HepG2 (cell line): ENCODE measurements at regions not wholly inside any gene's neighbourhood (a gene's known extent, or its start where the extent isn't known, plus 50 kb on each side); places are given as distances from the start of the nearest gene placed in this dataset.

Experiments used
- ATAC-seq: fragments of 200-7000 bp; cut with Tn5 transposase; 3 replicates; pipeline ENCODE4 v1.9.1; 2020; ENCODE audit warnings: mild to moderate bottlenecking, moderate library complexity
- BruUV-seq: library from RNA; stranded (reverse); fragments of 400-500 nt; replicated peaks from 2 replicates; lab custom pipeline; 2021; lab: Mats Ljungman, UMichigan
- CTCF ChIA-PET: fragments of 300-600 bp; formaldehyde crosslinking; extraction: SDS; loops from one replicate; lab custom pipeline; 2021; ENCODE audit warnings: low total read pairs, inconsistent platforms, low intra/inter-chr PET ratio; lab: Yijun Ruan, JAX
- POLR2A ChIA-PET: fragments of 350-600 bp; sonication (Branson Sonifier 250); formaldehyde crosslinking; loops from one replicate; lab custom pipeline; 2020; ENCODE audit warnings: antibody characterized with exemption, inconsistent platforms; lab: Yijun Ruan, JAX
- DNase-seq: peaks from one replicate; pipeline ENCODE4 v3.0.0-alpha.2; 2015; ENCODE audit warnings: low spot score
- FAIRE-seq: peaks from 3 replicates; lab custom pipeline; 2011; peaks lifted over from hg19 to GRCh38; lab: Jason Lieb, UNC
- H2AFZ ChIP-seq: one replicate; pipeline ENCODE4 v1.6.1; 2011; ENCODE audit warnings: low read length, inconsistent platforms
- H3K27ac ChIP-seq: fragments of 300-600 bp; 3 replicates; pipeline ENCODE4 v1.8.0; 2011; ENCODE audit warnings: mixed run types, mild to moderate bottlenecking, mixed read lengths, low read length, inconsistent platforms; ENCODE audit not compliant: insufficient read depth; ENCODE audit errors: extremely low read length
- H3K27me3 ChIP-seq, 2 experiments: fragments of 200-600 bp in 1 of 2; 2 replicates in 1 of 2; 3 replicates in 1 of 2; pipeline versions ENCODE4 v1.6.0 to v1.8.0; 2011; ENCODE audit warnings: low read length in 2 of 2, mild to moderate bottlenecking in 2 of 2, moderate library complexity in 2 of 2, inconsistent platforms in 1 of 2; ENCODE audit not compliant: insufficient read depth in 2 of 2, control insufficient read depth in 1 of 2
- H3K36me3 ChIP-seq, 2 experiments: fragments of 200-600 bp in 1 of 2; replicated peaks in 1 of 2; 2 replicates in 1 of 2; 3 replicates in 1 of 2; pipeline versions ENCODE4 v1.5.1 to v1.8.0; 2011; ENCODE audit warnings: low read length in 2 of 2, inconsistent platforms in 1 of 2; ENCODE audit not compliant: insufficient read depth in 2 of 2, control insufficient read depth in 1 of 2
- H3K4me1 ChIP-seq: 2 replicates; pipeline ENCODE4 v1.5.1; 2012; ENCODE audit warnings: low read length, inconsistent platforms; ENCODE audit not compliant: insufficient read depth
- H3K4me2 ChIP-seq: 2 replicates; pipeline ENCODE4 v1.6.0; 2011; ENCODE audit warnings: low read depth, low read length, inconsistent platforms
- H3K4me3 ChIP-seq, 3 experiments: fragments of 200-600 bp in 1 of 3; sonication (generic), shearing (Covaris generic) in 1 of 3; replicated peaks in 1 of 3; 2 replicates each; pipeline ENCODE4 v1.5.1; 2011 to 2016; ENCODE audit warnings: low read length in 3 of 3, inconsistent platforms in 2 of 3, low read depth in 2 of 3, mild to moderate bottlenecking in 2 of 3, control low read depth in 1 of 3, mixed read lengths in 1 of 3; ENCODE audit not compliant: insufficient read depth in 1 of 3
- H3K79me2 ChIP-seq: one replicate; pipeline ENCODE4 v1.6.1; 2011; ENCODE audit warnings: low read length, inconsistent platforms; ENCODE audit not compliant: insufficient read depth
- H3K9ac ChIP-seq: 2 replicates; pipeline ENCODE4 v1.6.0; 2011; ENCODE audit warnings: mild to moderate bottlenecking, low read depth, low read length, inconsistent platforms; ENCODE audit not compliant: insufficient read depth
- H3K9me3 ChIP-seq: 2 replicates; pipeline ENCODE4 v1.5.1; 2012; ENCODE audit warnings: mild to moderate bottlenecking, low read length
- H4K20me1 ChIP-seq: 2 replicates; pipeline ENCODE4 v1.6.0; 2011; ENCODE audit warnings: inconsistent platforms, mild to moderate bottlenecking, low read length, moderate library complexity; ENCODE audit not compliant: insufficient read depth
- DNMT1 ChIP-seq: sonication (generic); formaldehyde crosslinking; IDR thresholded peaks from 2 replicates; pipeline ENCODE4 v1.5.1; 2020; ENCODE audit warnings: mild to moderate bottlenecking, missing genetic modification reagents
- DNMT3B ChIP-seq: conservative IDR thresholded peaks from 2 replicates; pipeline ENCODE4 v1.6.1; 2016; ENCODE audit warnings: missing biosample characterization, control low read depth
- ETV5 ChIP-seq: IDR thresholded peaks from 2 replicates; pipeline ENCODE4 v1.6.1; 2018; ENCODE audit warnings: missing biosample characterization, missing genetic modification reagents, inconsistent platforms, borderline replicate concordance
- HMG20B ChIP-seq: conservative IDR thresholded peaks from 2 replicates; pipeline ENCODE4 v1.6.1; 2016; ENCODE audit warnings: missing genetic modification reagents, missing compliant biosample characterization
- HNF1B ChIP-seq: sonication (generic); formaldehyde crosslinking; IDR thresholded peaks from 2 replicates; pipeline ENCODE4 v1.5.1; 2020; ENCODE audit warnings: mild to moderate bottlenecking, moderate library complexity, missing genetic modification reagents
- RXRB ChIP-seq: IDR thresholded peaks from 2 replicates; pipeline ENCODE4 v1.6.1; 2016; ENCODE audit warnings: borderline replicate concordance, missing genetic modification reagents, missing compliant biosample characterization
- SATB2 ChIP-seq: sonication (generic); formaldehyde crosslinking; IDR thresholded peaks from 2 replicates; pipeline ENCODE4 v1.5.0; 2020; ENCODE audit warnings: missing genetic modification reagents
- SMAD9 ChIP-seq: sonication (generic); formaldehyde crosslinking; IDR thresholded peaks from 2 replicates; pipeline ENCODE4 v1.5.1; 2020; ENCODE audit warnings: mild to moderate bottlenecking, missing genetic modification reagents
- XRCC5 ChIP-seq: fragments of 200-400 bp; formaldehyde crosslinking; optimal IDR thresholded peaks from 2 replicates; pipeline ENCODE3; 2017; ENCODE audit warnings: mild to moderate bottlenecking, low read length
- ZNF124 ChIP-seq: sonication (generic); formaldehyde crosslinking; IDR thresholded peaks from 2 replicates; pipeline ENCODE4 v1.4.0; 2020; ENCODE audit warnings: missing genetic modification reagents
- ZNF607 ChIP-seq: sonication (generic); formaldehyde crosslinking; IDR thresholded peaks from 2 replicates; pipeline ENCODE4 v1.5.1; 2020; ENCODE audit warnings: missing genetic modification reagents, mild to moderate bottlenecking, borderline replicate concordance
- ZNF777 ChIP-seq: sonication (generic); formaldehyde crosslinking; IDR thresholded peaks from 2 replicates; pipeline ENCODE4 v1.4.0; 2020; ENCODE audit warnings: missing genetic modification reagents
- ZNF790 ChIP-seq: sonication (generic); formaldehyde crosslinking; IDR thresholded peaks from 2 replicates; pipeline ENCODE4 v1.8.0; 2022; ENCODE audit warnings: missing genetic modification reagents, mild to moderate bottlenecking, borderline replicate concordance
- WGBS: methylation state at CpG from one replicate; pipeline ENCODE4 v1.1.6; 2017; ENCODE audit warnings: low lambda C conversion rate; 5-methylcytosine and 5-hydroxymethylcytosine counted together
- in situ Hi-C: cut with HindIII; loops from 2 replicates; pipeline ENCODE4 v1.10.0; 2017; ENCODE audit warnings: low pct_unique_long_range_greater_than_20kb; ENCODE audit not compliant: extremely low pct_ligation_motif_present
- intact Hi-C: fragments of 100-400 bp; cut with micrococcal nuclease; formaldehyde crosslinking; loops from one replicate; pipeline ENCODE4 v1.10.0; 2022; ENCODE audit not compliant: unreplicated experiment
- TF ChIP-seq, protein P1 (sequence below): sonication (generic); formaldehyde crosslinking; IDR thresholded peaks from 2 replicates; pipeline ENCODE4 v1.8.0; 2023; ENCODE audit warnings: mild to moderate bottlenecking, missing genetic modification reagents
- TF ChIP-seq, protein P2 (sequence below): IDR thresholded peaks from 2 replicates; pipeline ENCODE4 v1.6.1; 2016; ENCODE audit warnings: mild to moderate bottlenecking

DNA sequence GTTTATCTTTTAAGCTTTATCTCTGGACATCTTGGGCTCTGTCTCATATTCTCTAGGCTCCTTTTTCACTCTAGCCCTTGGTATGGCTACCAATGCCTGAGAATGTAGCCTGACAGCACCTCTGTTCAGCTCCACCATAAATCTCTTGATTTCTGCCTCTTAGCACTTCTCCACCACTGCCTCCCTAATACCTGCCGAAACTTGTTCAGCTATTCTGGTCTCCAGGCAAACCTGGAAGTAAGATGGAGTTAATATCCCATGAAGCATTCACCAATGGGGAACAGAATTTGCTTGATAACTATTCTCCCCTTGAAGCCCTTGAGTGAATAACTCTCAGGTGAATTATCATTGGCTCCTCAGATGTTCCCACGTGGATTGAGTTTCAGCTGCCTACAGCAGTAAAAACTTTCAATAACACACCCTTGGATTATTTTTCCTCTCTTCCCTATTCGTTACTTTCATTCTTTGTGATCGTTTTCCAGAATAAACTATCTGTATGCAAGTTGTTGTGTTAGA, 145.6 kb downstream of the EVA1A start:
- peaks cover 16% of the 10 kb centered on the region for H3K4me1 ChIP-seq
- TF ChIP-seq HNF1B: no peak
- TF ChIP-seq, protein P1, sequence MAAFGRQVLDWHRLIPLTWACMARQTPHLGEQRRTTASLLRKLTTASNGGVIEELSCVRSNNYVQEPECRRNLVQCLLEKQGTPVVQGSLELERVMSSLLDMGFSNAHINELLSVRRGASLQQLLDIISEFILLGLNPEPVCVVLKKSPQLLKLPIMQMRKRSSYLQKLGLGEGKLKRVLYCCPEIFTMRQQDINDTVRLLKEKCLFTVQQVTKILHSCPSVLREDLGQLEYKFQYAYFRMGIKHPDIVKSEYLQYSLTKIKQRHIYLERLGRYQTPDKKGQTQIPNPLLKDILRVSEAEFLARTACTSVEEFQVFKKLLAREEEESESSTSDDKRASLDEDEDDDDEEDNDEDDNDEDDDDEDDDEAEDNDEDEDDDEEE (CRISPR knock-in tag): no peak
- no peak for TF ChIP-seq DNMT3B (CRISPR knock-in tag)
- no peak for TF ChIP-seq ZNF777
- no peak for TF ChIP-seq HMG20B
- TF ChIP-seq, all 625 proteins: peak for 0
- in situ Hi-C loops: no loop called here
- Histone ChIP-seq H3K9ac (no peak overlapping the region), H3K79me2 (no peaks in the 10 kb centered on the region), H3K36me3 (no peaks in the 10 kb centered on the region), H4K20me1 (no peaks in the 10 kb centered on the region), H3K27me3 (peaks cover 0 to 23% of the 10 kb centered on the region in 2 experiments), H3K9me3 (no peaks in the 10 kb centered on the region), H3K27ac (no peak overlapping the region), H2AFZ (no peak overlapping the region), H3K4me3 (no peak overlapping the region), H3K4me2 (no peak overlapping the region)
- FAIRE-seq (no peak), ATAC-seq (no peak), DNase-seq (no peak)
- intact Hi-C loops: no loop called here
- WGBS: 8% methylated on average over 4 of the region's 4 CpGs
- ChIA-PET CTCF (no interaction called here), POLR2A (no interaction called here)
- BruUV-seq: no TSS peak

- Histone ChIP-seq H3K9ac (no peak overlapping the region), H3K9me3 (no peaks in the 10 kb centered on the region), H2AFZ (no peak overlapping the region), H3K4me2 (no peak overlapping the region), H3K4me3 (no peak overlapping the region), H3K36me3 (no peaks in the 10 kb centered on the region), H3K27me3 (peaks cover 0 to 22% of the 10 kb centered on the region in 2 experiments), H4K20me1 (no peaks in the 10 kb centered on the region), H3K4me1 (peaks cover 4% of the 10 kb centered on the region), H3K79me2 (no peaks in the 10 kb centered on the region), H3K27ac (no peak overlapping the region)
- no TSS peak for BruUV-seq
- DNase-seq: no peak
- ChIA-PET POLR2A (no interaction called here), CTCF (no interaction called here)
- no peak for FAIRE-seq
- in situ Hi-C loops: no loop called here
- intact Hi-C loops: no loop called here
- no peak for ATAC-seq
- WGBS: under 1% methylated on average over 2 of the region's 2 CpGs
- no peak for TF ChIP-seq DNMT1 (CRISPR knock-in tag)
- TF ChIP-seq SATB2 (CRISPR knock-in tag): no peak
- no peak for TF ChIP-seq ZNF124 (CRISPR knock-in tag)
- no peak for TF ChIP-seq ZNF607 (CRISPR knock-in tag)
- TF ChIP-seq, protein P1 (CRISPR knock-in tag): no peak
- no peak for TF ChIP-seq SMAD9 (CRISPR knock-in tag)
- TF ChIP-seq, protein P2, sequence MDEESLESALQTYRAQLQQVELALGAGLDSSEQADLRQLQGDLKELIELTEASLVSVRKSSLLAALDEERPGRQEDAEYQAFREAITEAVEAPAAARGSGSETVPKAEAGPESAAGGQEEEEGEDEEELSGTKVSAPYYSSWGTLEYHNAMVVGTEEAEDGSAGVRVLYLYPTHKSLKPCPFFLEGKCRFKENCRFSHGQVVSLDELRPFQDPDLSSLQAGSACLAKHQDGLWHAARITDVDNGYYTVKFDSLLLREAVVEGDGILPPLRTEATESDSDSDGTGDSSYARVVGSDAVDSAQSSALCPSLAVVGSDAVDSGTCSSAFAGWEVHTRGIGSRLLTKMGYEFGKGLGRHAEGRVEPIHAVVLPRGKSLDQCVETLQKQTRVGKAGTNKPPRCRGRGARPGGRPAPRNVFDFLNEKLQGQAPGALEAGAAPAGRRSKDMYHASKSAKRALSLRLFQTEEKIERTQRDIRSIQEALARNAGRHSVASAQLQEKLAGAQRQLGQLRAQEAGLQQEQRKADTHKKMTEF (CRISPR knock-in tag): no peak
- no peak for TF ChIP-seq XRCC5
- TF ChIP-seq RXRB (CRISPR knock-in tag): no peak
- no peak for TF ChIP-seq ZNF790 (CRISPR knock-in tag)
- TF ChIP-seq ETV5 (CRISPR knock-in tag): no peak
Observed at GRCh38 chr2:75411574-75411973, 149.2 kb downstream of the EVA1A start.
